OCI-LY7 (cell line): ENCODE measurements at regions not wholly inside any gene's neighbourhood (a gene's known extent, or its start where the extent isn't known, plus 50 kb on each side); places are given as distances from the start of the nearest gene placed in this dataset.

ENCODE experiments used
- CTCF ChIP-seq: fragments of 200-600 bp; sonication (generic); conservative IDR thresholded peaks from 2 replicates; pipeline ENCODE4 v1.5.1; 2014; ENCODE audit warnings: mild to moderate bottlenecking, antibody characterized with exemption, low read length, moderate library complexity, mixed read lengths
- EZH2phosphoT487 ChIP-seq: fragments of 200-600 bp; sonication (generic); IDR thresholded peaks from 2 replicates; pipeline ENCODE4 v1.6.1; 2018; ENCODE audit warnings: low read depth, borderline replicate concordance, mild to moderate bottlenecking, mixed run types, antibody characterized with exemption, low read length, moderate library complexity, mixed read lengths

GRCh38 chr6:140300331-140300730 lies 925.9 kb upstream of the CITED2 start:
- TF ChIP-seq EZH2phosphoT487 (no peak), CTCF (no peak)
